GM23338 (cell line): ENCODE measurements at regions not wholly inside any gene's neighbourhood (a gene's known extent, or its start where the extent isn't known, plus 50 kb on each side); places are given as distances from the start of the nearest gene placed in this dataset.

Source experiments
- ATAC-seq: fragments of 200-7000 bp; cut with Tn5 transposase; 3 replicates; pipeline ENCODE4 v1.9.1; 2020
- DNase-seq: peaks from one replicate; pipeline ENCODE4 v3.0.0-alpha.2; 2015; ENCODE audit warnings: low spot score
- H2AFZ ChIP-seq: fragments of 200-600 bp; sonication (generic); 2 replicates; pipeline ENCODE4 v1.8.0; 2016; ENCODE audit warnings: antibody characterized with exemption, mild to moderate bottlenecking, moderate library complexity
- H3F3A ChIP-seq: fragments of 200-600 bp; sonication (generic); replicated peaks from 2 replicates; pipeline ENCODE4 v1.8.0; 2017; ENCODE audit warnings: antibody characterized with exemption, mixed run types, low read depth
- H3K27ac ChIP-seq: fragments of 200-600 bp; sonication (generic); 2 replicates; pipeline ENCODE4 v1.6.1; 2016; ENCODE audit warnings: low read depth
- H3K27me3 ChIP-seq: fragments of 200-600 bp; sonication (generic); 2 replicates; pipeline ENCODE4 v1.8.0; 2016; ENCODE audit warnings: mild to moderate bottlenecking, mixed run types, moderate library complexity; ENCODE audit not compliant: insufficient read depth
- H3K36me3 ChIP-seq: fragments of 200-600 bp; sonication (generic); 2 replicates; pipeline ENCODE4 v1.8.0; 2016; ENCODE audit warnings: mild to moderate bottlenecking; ENCODE audit not compliant: insufficient read depth
- H3K4me1 ChIP-seq: fragments of 200-600 bp; sonication (generic); 2 replicates; pipeline ENCODE4 v1.8.0; 2016; ENCODE audit warnings: mild to moderate bottlenecking, moderate library complexity; ENCODE audit not compliant: insufficient read depth
- H3K4me2 ChIP-seq: fragments of 200-600 bp; sonication (generic); 2 replicates; pipeline ENCODE4 v1.7.1; 2017; ENCODE audit warnings: mixed run types
- H3K4me3 ChIP-seq: fragments of 200-600 bp; sonication (generic); 2 replicates; pipeline ENCODE4 v1.6.1; 2016; ENCODE audit warnings: mixed run types
- H3K79me2 ChIP-seq: fragments of 200-600 bp; sonication (generic); replicated peaks from 2 replicates; pipeline ENCODE4 v1.8.0; 2017; ENCODE audit warnings: mild to moderate bottlenecking; ENCODE audit not compliant: insufficient read depth
- H3K9me2 ChIP-seq: fragments of 200-600 bp; sonication (generic); 2 replicates; pipeline ENCODE4 v1.8.0; 2017; ENCODE audit not compliant: insufficient read depth
- H4K20me1 ChIP-seq: fragments of 200-600 bp; sonication (generic); replicated peaks from 2 replicates; pipeline ENCODE4 v1.8.0; 2017; ENCODE audit warnings: mild to moderate bottlenecking; ENCODE audit not compliant: insufficient read depth
- H3K27ac Mint-ChIP-seq: 2 replicates; pipeline ENCODE4 v1.8.0; 2020; ENCODE audit warnings: inconsistent platforms, mild to moderate bottlenecking, moderate library complexity, mixed read lengths
- H3K27me3 Mint-ChIP-seq: 3 replicates; pipeline ENCODE4 v1.8.0; 2022; ENCODE audit warnings: low read depth, mild to moderate bottlenecking, moderate library complexity, mixed read lengths, inconsistent platforms; ENCODE audit not compliant: insufficient read depth, poor library complexity
- H3K36me3 Mint-ChIP-seq: 3 replicates; pipeline ENCODE4 v1.8.0; 2021; ENCODE audit warnings: low read depth, mild to moderate bottlenecking, inconsistent platforms, moderate library complexity, mixed read lengths
- H3K4me1 Mint-ChIP-seq: 3 replicates; pipeline ENCODE4 v1.8.0; 2020; ENCODE audit warnings: mild to moderate bottlenecking, inconsistent platforms, mixed read lengths
- H3K4me3 Mint-ChIP-seq: 3 replicates; pipeline ENCODE4 v1.8.0; 2021; ENCODE audit warnings: moderate library complexity, mild to moderate bottlenecking, inconsistent platforms, mixed read lengths
- H3K9me3 Mint-ChIP-seq: 3 replicates; pipeline ENCODE4 v1.8.0; 2020; ENCODE audit warnings: moderate library complexity, mild to moderate bottlenecking, inconsistent platforms, mixed read lengths
- CREB1 ChIP-seq: fragments of 250-450 bp; sonication (Bioruptor Pico); IDR thresholded peaks from 2 replicates; pipeline ENCODE4 v1.5.0; 2020; ENCODE audit warnings: low read depth, mild to moderate bottlenecking, moderate library complexity
- ETS1 ChIP-seq: IDR thresholded peaks from 2 replicates; pipeline ENCODE4 v1.6.1; 2016; ENCODE audit warnings: antibody characterized with exemption
- EZH2 ChIP-seq: fragments of 200-600 bp; sonication (generic); IDR thresholded peaks from one replicate; pipeline ENCODE4 v1.8.0; 2017; ENCODE audit warnings: antibody characterized with exemption, mild to moderate bottlenecking, low read depth; ENCODE audit not compliant: unreplicated experiment
- EZH2phosphoT487 ChIP-seq: fragments of 200-600 bp; sonication (generic); IDR thresholded peaks from one replicate; pipeline ENCODE4 v1.8.1; 2018; ENCODE audit warnings: antibody characterized with exemption; ENCODE audit not compliant: unreplicated experiment
- JUNB ChIP-seq: IDR thresholded peaks from one replicate; pipeline ENCODE4 v1.6.1; 2016; ENCODE audit warnings: antibody characterized with exemption; ENCODE audit not compliant: unreplicated experiment
- NANOG ChIP-seq: IDR thresholded peaks from 2 replicates; pipeline ENCODE4 v1.6.1; 2016; ENCODE audit warnings: antibody characterized with exemption, borderline replicate concordance
- POLR2AphosphoS5 ChIP-seq: IDR thresholded peaks from 2 replicates; pipeline ENCODE4 v1.6.1; 2016; ENCODE audit warnings: antibody characterized with exemption, low read depth
- REST ChIP-seq: IDR thresholded peaks from one replicate; pipeline ENCODE4 v1.6.1; 2018; ENCODE audit warnings: antibody characterized with exemption; ENCODE audit not compliant: unreplicated experiment
- STAT1 ChIP-seq: IDR thresholded peaks from one replicate; pipeline ENCODE4 v1.6.1; 2016; ENCODE audit warnings: antibody characterized with exemption; ENCODE audit not compliant: unreplicated experiment
- ZNF114 ChIP-seq: fragments of 250-450 bp; sonication (Bioruptor Pico); IDR thresholded peaks from 2 replicates; pipeline ENCODE4 v1.5.0; 2020; ENCODE audit warnings: mild to moderate bottlenecking, moderate library complexity
- ZNF331 ChIP-seq: fragments of 250-450 bp; sonication (Bioruptor Pico); IDR thresholded peaks from 2 replicates; pipeline ENCODE4 v1.5.0; 2020; ENCODE audit warnings: low read depth, mild to moderate bottlenecking, moderate library complexity
- TF ChIP-seq, protein P1 (sequence below): fragments of 250-450 bp; sonication (Bioruptor Pico); IDR thresholded peaks from 2 replicates; pipeline ENCODE4 v1.5.0; 2020; ENCODE audit warnings: mild to moderate bottlenecking, moderate library complexity
- TF ChIP-seq, protein P2 (sequence below), 2 experiments: fragments of 200-600 bp in 1 of 2; sonication (generic) in 1 of 2; conservative IDR thresholded peaks; 2 replicates each; pipeline versions ENCODE4 v1.5.1 to v1.6.1; 2016 to 2017; ENCODE audit warnings: antibody characterized with exemption in 2 of 2, low read depth in 2 of 2, mild to moderate bottlenecking in 2 of 2, moderate library complexity in 1 of 2

GRCh38 chr2:22347306-22347705 lies 1037.7 kb upstream of the KLHL29 start:
- H3K27ac ChIP-seq: no peak overlapping the region
- H3K9me2 ChIP-seq: no peaks in the 10 kb centered on the region
- H3K36me3 ChIP-seq: no peaks in the 10 kb centered on the region
- H3K4me3 ChIP-seq: no peak overlapping the region
- Mint-ChIP-seq H3K36me3 (no peaks in the 10 kb centered on the region), H3K27me3 (no peaks in the 10 kb centered on the region), H3K4me1 (no peaks in the 10 kb centered on the region), H3K9me3 (no peaks in the 10 kb centered on the region), H3K27ac (no peak overlapping the region), H3K4me3 (no peak overlapping the region)
- no peaks in the 10 kb centered on the region for H4K20me1 ChIP-seq
- no peaks in the 10 kb centered on the region for H3F3A ChIP-seq
- H3K4me2 ChIP-seq: no peak overlapping the region
- no peaks in the 10 kb centered on the region for H3K79me2 ChIP-seq
- ATAC-seq (no peak), DNase-seq (no peak)
- H2AFZ ChIP-seq: no peak overlapping the region
- H3K4me1 ChIP-seq: no peaks in the 10 kb centered on the region
- H3K27me3 ChIP-seq: no peaks in the 10 kb centered on the region
- TF ChIP-seq POLR2AphosphoS5 (no peak), STAT1 (no peak), NANOG (no peak), CREB1 (CRISPR knock-in tag) (no peak), REST (no peak), ZNF114 (CRISPR knock-in tag) (no peak), ETS1 (no peak), JUNB (no peak), EZH2 (no peak), EZH2phosphoT487 (no peak), ZNF331 (CRISPR knock-in tag) (no peak)
- TF ChIP-seq, protein P1, sequence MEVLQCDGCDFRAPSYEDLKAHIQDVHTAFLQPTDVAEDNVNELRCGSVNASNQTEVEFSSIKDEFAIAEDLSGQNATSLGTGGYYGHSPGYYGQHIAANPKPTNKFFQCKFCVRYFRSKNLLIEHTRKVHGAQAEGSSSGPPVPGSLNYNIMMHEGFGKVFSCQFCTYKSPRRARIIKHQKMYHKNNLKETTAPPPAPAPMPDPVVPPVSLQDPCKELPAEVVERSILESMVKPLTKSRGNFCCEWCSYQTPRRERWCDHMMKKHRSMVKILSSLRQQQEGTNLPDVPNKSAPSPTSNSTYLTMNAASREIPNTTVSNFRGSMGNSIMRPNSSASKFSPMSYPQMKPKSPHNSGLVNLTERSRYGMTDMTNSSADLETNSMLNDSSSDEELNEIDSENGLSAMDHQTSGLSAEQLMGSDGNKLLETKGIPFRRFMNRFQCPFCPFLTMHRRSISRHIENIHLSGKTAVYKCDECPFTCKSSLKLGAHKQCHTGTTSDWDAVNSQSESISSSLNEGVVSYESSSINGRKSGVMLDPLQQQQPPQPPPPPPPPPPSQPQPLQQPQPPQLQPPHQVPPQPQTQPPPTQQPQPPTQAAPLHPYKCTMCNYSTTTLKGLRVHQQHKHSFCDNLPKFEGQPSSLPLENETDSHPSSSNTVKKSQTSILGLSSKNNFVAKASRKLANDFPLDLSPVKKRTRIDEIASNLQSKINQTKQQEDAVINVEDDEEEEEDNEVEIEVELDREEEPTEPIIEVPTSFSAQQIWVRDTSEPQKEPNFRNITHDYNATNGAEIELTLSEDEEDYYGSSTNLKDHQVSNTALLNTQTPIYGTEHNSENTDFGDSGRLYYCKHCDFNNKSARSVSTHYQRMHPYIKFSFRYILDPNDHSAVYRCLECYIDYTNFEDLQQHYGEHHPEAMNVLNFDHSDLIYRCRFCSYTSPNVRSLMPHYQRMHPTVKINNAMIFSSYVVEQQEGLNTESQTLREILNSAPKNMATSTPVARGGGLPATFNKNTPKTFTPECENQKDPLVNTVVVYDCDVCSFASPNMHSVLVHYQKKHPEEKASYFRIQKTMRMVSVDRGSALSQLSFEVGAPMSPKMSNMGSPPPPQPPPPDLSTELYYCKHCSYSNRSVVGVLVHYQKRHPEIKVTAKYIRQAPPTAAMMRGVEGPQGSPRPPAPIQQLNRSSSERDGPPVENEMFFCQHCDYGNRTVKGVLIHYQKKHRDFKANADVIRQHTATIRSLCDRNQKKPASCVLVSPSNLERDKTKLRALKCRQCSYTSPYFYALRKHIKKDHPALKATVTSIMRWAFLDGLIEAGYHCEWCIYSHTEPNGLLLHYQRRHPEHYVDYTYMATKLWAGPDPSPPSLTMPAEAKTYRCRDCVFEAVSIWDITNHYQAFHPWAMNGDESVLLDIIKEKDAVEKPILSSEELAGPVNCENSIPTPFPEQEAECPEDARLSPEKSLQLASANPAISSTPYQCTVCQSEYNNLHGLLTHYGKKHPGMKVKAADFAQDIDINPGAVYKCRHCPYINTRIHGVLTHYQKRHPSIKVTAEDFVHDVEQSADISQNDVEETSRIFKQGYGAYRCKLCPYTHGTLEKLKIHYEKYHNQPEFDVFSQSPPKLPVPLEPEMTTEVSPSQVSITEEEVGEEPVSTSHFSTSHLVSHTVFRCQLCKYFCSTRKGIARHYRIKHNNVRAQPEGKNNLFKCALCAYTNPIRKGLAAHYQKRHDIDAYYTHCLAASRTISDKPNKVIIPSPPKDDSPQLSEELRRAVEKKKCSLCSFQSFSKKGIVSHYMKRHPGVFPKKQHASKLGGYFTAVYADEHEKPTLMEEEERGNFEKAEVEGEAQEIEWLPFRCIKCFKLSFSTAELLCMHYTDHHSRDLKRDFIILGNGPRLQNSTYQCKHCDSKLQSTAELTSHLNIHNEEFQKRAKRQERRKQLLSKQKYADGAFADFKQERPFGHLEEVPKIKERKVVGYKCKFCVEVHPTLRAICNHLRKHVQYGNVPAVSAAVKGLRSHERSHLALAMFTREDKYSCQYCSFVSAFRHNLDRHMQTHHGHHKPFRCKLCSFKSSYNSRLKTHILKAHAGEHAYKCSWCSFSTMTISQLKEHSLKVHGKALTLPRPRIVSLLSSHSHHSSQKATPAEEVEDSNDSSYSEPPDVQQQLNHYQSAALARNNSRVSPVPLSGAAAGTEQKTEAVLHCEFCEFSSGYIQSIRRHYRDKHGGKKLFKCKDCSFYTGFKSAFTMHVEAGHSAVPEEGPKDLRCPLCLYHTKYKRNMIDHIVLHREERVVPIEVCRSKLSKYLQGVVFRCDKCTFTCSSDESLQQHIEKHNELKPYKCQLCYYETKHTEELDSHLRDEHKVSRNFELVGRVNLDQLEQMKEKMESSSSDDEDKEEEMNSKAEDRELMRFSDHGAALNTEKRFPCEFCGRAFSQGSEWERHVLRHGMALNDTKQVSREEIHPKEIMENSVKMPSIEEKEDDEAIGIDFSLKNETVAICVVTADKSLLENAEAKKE (CRISPR knock-in tag): no peak
- TF ChIP-seq, protein P2, sequence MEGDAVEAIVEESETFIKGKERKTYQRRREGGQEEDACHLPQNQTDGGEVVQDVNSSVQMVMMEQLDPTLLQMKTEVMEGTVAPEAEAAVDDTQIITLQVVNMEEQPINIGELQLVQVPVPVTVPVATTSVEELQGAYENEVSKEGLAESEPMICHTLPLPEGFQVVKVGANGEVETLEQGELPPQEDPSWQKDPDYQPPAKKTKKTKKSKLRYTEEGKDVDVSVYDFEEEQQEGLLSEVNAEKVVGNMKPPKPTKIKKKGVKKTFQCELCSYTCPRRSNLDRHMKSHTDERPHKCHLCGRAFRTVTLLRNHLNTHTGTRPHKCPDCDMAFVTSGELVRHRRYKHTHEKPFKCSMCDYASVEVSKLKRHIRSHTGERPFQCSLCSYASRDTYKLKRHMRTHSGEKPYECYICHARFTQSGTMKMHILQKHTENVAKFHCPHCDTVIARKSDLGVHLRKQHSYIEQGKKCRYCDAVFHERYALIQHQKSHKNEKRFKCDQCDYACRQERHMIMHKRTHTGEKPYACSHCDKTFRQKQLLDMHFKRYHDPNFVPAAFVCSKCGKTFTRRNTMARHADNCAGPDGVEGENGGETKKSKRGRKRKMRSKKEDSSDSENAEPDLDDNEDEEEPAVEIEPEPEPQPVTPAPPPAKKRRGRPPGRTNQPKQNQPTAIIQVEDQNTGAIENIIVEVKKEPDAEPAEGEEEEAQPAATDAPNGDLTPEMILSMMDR (conservative IDR thresholded peaks at IDR 0.05; ENCODE audit: low read depth in 2 of 2): no peak
